D341Med (cell line): ENCODE measurements at regions not wholly inside any gene's neighbourhood (a gene's known extent, or its start where the extent isn't known, plus 50 kb on each side); places are given as distances from the start of the nearest gene placed in this dataset.
A peak's percentile ranks its signal among the peaks of the same experiment; 100 is the strongest.

Source experiments
- DNase-seq: peaks from one replicate; pipeline ENCODE4 v3.0.0; 2012; ENCODE audit warnings: low spot score

GRCh38 chr6:29999416-29999815 lies 57.1 kb downstream of the HLA-A start:
- DNase-seq = no peak

- DNase-seq = no peak
Observed at GRCh38 chr6:30000156-30000791, 57.9 kb downstream of the HLA-A start.

GRCh38 chr6:30002871-30003270 lies 58.2 kb upstream of the POLR1H start:
- no peak for DNase-seq

- no peak for DNase-seq
Observed at GRCh38 chr6:30005482-30005881, 55.6 kb upstream of the POLR1H start.

GRCh38 chr6:30006170-30007131 lies 54.6 kb upstream of the POLR1H start:
- DNase-seq = peak; percentile 33

- peak; percentile 34 for DNase-seq
Observed at GRCh38 chr6:30007132-30007764, 53.8 kb upstream of the POLR1H start.

GRCh38 chr6:30009113-30009512 lies 52.0 kb upstream of the POLR1H start:
- DNase-seq = no peak
